CD4-positive, alpha-beta T cell treated with Interleukin-10 for 1 hour (primary cell): ENCODE measurements at regions not wholly inside any gene's neighbourhood (a gene's known extent, or its start where the extent isn't known, plus 50 kb on each side); places are given as distances from the start of the nearest gene placed in this dataset.
"Not testable (repeated sequence)": the region's sequence is repeated elsewhere in the genome, so short reads cannot be mapped to it uniquely, and the experiment has no call there.

Source experiments
- DNase-seq: peaks from one replicate; pipeline ENCODE4 v3.0.0-alpha.2; 2020

DNA sequence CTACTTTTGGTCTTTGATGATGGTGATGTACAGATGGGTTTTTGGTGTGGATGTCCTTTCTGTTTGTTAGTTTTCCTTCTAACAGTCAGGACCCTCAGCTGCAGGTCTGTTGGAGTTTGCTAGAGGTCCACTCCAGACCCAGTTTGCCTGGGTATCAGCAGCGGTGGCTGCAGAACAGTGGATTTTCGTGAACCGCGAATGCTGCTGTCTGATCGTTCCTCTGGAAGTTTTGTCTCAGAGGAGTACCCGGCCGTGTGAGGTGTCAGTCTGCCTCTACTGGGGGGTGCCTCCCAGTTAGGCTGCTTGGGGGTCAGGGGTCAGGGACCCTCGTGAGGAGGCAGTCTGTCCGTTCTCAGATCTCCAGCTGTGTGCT is 56.6 kb upstream of the TNFAIP8 start:
- not testable (repeated sequence) for DNase-seq

DNA sequence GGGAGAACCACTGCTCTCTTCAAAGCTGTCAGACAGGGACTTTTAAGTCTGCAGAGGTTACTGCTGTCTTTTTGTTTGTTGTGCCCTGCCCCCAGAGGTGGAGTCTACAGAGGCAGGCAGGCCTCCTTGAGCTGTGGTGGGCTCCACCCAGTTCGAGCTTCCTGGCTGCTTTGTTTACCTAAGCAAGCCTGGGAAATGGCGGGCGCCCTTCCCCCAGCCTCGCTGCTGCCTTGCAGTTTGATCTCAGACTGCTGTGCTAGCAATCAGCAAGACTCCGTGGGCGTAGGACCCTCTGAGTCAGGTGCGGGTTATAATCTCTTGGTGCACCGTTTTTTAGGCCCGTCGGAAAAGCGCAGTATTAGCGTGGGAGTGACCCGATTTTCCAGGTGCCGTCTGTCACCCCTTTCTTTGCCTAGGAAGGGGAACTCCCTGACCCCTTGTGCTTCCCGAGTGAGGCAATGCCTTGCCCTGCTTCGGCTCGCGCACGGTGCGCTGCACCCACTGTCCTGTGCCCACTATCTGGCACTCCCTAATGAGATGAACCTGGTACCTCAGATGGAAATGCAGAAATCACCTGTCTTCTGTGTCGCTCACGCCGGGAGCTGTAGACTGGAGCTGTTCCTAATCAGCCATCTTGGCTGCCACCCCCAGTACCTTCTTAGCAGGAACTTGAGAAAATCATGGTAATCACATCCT is 56.1 kb upstream of the TNFAIP8 start:
- DNase-seq, result peak; percentile 89

DNA sequence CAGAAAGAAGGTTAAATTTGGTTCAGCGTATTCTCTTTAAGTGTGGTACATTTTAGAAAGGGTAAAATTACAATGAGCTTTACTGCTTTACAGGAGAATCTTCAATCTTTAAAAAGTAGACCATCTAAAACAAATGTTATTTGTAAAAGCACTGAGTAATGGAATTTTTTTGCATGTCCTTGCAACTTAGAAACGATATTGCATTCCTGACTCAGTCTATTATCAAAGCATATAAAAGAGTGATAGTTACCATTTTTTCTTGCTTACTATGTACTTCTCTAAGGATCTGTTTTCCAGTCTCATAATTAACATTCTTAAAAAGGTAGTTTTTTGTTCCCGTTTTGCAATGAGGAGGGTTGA is 55.5 kb upstream of the TNFAIP8 start:
- no peak for DNase-seq

DNA sequence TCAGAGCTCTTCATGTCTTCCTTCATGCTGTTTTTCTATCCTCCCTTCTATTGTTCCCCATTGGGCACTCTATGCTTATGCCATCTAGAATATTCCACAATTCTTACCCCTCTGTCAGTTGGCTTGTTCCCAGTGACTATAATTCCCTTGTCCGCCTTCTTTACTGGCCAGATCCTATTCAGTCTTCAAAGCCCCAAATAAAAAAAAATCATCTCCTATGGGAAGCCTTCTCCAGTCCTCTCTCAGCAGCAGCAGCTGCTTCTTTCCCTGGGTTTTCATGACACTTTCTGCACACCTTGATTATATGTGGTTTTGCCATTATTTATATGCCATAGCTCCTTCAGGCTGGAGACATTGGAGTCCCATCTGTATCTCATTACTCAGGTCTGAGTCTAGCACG is 54.6 kb upstream of the TNFAIP8 start:
- DNase-seq, result no peak

DNA sequence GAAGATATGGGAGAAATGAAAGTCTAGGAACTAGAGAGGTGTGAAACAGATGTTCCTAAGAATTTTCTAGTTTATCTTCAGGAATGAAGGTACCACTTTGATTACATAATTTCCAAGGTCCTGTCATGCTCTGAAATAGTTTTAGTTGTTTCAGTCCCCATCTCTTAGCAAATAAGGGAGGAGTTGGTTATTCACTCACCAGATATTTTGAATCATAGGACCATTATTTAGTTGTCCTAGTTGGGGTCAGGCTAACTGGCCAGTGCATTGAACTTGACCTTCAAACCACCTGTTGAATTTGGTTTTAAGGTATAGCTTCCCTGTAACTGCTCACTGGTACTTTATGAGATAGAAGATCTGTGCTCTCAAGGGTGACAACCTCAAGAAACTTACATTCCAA is 53.9 kb upstream of the TNFAIP8 start:
- no peak for DNase-seq

GRCh38 chr5:119302449-119302848 is 53.4 kb upstream of the TNFAIP8 start:
- DNase-seq, result no peak

DNA sequence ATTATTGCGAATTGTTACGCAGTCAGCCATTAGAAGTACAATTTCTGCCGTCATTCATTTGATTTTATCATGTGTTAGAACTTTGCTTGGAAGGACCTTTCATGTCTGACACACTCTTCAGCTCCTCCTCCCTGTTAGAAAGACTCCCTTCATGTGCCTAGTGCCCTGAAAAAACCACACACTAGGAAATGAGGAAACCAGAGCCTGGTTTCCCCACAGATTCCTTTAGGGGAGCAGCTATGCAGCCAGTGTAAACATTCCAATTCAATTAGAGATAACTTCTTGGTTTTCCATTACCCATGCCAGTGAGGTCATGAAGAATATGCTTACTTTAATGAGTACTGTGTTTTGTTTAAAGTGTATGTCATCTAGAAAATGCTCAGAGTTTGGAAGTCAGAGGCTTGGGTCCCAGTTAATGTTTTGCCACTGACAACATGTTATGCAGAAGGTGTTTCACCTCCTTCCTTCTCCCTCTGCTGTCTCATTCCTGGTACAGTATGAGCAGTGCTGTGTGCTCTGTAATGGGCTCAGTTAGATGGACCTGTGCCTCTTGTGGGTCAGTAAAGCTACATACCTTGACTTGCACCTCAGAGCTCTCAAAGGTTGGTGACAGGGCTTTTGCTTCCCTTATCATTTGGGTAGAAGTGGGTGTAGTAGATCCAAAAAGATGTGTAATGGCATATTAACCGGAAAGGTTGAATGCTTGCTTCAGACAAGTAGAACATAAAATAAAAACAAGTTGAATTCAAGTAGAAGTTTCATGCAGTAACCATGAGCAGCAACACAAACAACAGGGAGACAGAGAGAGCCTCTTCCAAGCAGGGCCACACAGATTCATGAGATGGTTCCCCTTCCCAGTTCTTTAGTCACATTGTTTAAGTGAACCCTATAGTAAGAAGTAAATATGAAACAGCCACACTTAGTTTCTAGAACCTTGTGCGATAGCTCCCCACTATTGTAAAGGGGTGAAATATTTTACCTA is 52.6 kb upstream of the TNFAIP8 start:
- DNase-seq, result no peak

DNA sequence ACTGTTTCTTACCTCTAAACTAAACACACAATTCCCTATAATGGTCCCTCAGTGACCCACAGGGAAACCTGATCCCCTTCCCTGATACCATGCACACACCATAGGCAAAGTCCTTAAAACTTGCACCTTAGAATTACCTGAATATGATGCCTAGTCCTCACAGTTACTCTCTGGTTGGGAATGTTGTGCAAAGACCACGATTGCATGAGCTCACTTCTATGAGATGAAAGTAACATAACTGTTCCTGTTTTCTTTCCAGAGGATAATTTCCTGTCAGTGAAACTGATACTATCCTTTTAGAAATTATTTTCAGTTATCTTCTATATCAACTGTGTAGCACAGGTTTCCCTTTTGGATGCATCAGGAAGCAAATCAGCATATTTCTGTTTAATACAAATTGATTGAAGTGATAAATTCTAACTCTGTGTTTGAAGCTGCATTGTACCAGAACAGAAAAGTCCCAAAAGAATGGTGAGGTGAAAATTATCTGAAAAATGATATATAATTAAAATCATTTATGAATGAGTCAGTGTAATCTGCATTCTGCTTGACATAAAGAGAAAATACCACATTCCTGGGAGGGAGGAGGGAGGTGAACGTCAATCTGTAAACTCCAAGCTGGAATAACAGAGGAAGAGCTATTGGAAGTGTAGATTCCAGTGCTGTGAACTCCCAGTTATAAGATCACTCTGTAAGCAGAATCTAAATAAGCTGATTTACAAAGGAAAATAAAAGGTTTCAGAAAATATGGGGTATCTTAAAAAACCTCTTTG is 51.2 kb upstream of the TNFAIP8 start:
- no peak for DNase-seq
